SU-DHL-6 (cell line): ENCODE measurements at regions not wholly inside any gene's neighbourhood (a gene's known extent, or its start where the extent isn't known, plus 50 kb on each side); places are given as distances from the start of the nearest gene placed in this dataset.
"Not testable (repeated sequence)": the region's sequence is repeated elsewhere in the genome, so short reads cannot be mapped to it uniquely, and the experiment has no call there.

Experiments
- H2AFZ ChIP-seq: fragments of 200-600 bp; sonication (generic); 2 replicates; pipeline ENCODE4 v1.6.1; 2014; ENCODE audit warnings: low read depth, mild to moderate bottlenecking, moderate library complexity, mixed read lengths, antibody characterized with exemption, low read length; ENCODE audit not compliant: severe bottlenecking
- H3F3A ChIP-seq: fragments of 200-600 bp; shearing (Covaris generic); 2 replicates; pipeline ENCODE4 v1.6.0; 2016; ENCODE audit warnings: antibody characterized with exemption, mild to moderate bottlenecking; ENCODE audit not compliant: insufficient read depth
- H3K27ac ChIP-seq: fragments of 200-600 bp; sonication (generic); 2 replicates; pipeline ENCODE4 v1.5.1; 2016; ENCODE audit warnings: low read depth, mild to moderate bottlenecking, low read length, moderate library complexity, mixed read lengths
- H3K27me3 ChIP-seq: fragments of 200-600 bp; sonication (generic), shearing (Covaris generic); 2 replicates; pipeline ENCODE4 v1.6.0; 2014; ENCODE audit warnings: mild to moderate bottlenecking, low read length
- H3K36me3 ChIP-seq: fragments of 200-600 bp; sonication (generic); 2 replicates; pipeline ENCODE4 v1.6.1; 2014; ENCODE audit warnings: mild to moderate bottlenecking, low read length, mixed read lengths
- H3K4me2 ChIP-seq: fragments of 300-600, 200-600 bp; shearing (Covaris generic), sonication (generic); 2 replicates; pipeline ENCODE4 v1.6.0; 2014; ENCODE audit warnings: low read length, low read depth, mild to moderate bottlenecking; ENCODE audit not compliant: poor library complexity, severe bottlenecking
- H3K4me3 ChIP-seq: fragments of 200-600 bp; sonication (generic); 2 replicates; pipeline ENCODE4 v1.5.1; 2014; ENCODE audit warnings: antibody characterized with exemption, low read length, mild to moderate bottlenecking, mixed read lengths; ENCODE audit not compliant: insufficient read depth, poor library complexity, severe bottlenecking
- H3K79me2 ChIP-seq: fragments of 200-600 bp; sonication (generic); 2 replicates; pipeline ENCODE4 v1.6.1; 2014; ENCODE audit warnings: mild to moderate bottlenecking, low read length, moderate library complexity; ENCODE audit not compliant: insufficient read depth
- H3K9ac ChIP-seq: fragments of 200-600 bp; sonication (generic); 2 replicates; pipeline ENCODE4 v1.7.0; 2014; ENCODE audit warnings: mild to moderate bottlenecking, low read length
- H3K9me2 ChIP-seq: fragments of 200-600 bp; sonication (generic); replicated peaks from 2 replicates; pipeline ENCODE4 v1.6.1; 2014; ENCODE audit warnings: low read length; ENCODE audit not compliant: insufficient read depth
- H3K9me3 ChIP-seq: fragments of 200-600 bp; sonication (generic); 2 replicates; pipeline ENCODE4 v1.6.1; 2014; ENCODE audit warnings: low read length, mixed read lengths; ENCODE audit not compliant: insufficient read depth
- H4K20me1 ChIP-seq: fragments of 200-600 bp; sonication (generic); 2 replicates; pipeline ENCODE4 v1.6.1; 2014; ENCODE audit warnings: low read depth, mild to moderate bottlenecking, antibody characterized with exemption, low read length, moderate library complexity, mixed read lengths
- EZH2phosphoT487 ChIP-seq: fragments of 200-600 bp; sonication (generic), shearing (Covaris generic); conservative IDR thresholded peaks from 2 replicates; pipeline ENCODE4 v1.6.1; 2018; ENCODE audit warnings: mild to moderate bottlenecking, antibody characterized with exemption, low read length, moderate library complexity, mixed read lengths
- TF ChIP-seq, protein P1 (sequence below): fragments of 200-600 bp; sonication (generic); IDR thresholded peaks from one replicate; pipeline ENCODE4 v1.5.1; 2017; ENCODE audit warnings: antibody characterized with exemption, mild to moderate bottlenecking, low read length, moderate library complexity; ENCODE audit not compliant: insufficient read depth, poor library complexity, severe bottlenecking

GRCh38 chr1:47596328-47596727 is 158.5 kb downstream of the FOXD2 start:
- H3K9me3 ChIP-seq = peaks cover 6% of the 10 kb centered on the region; the same call in 1 of the 2 replicates
- no peak overlapping the region for H3K9ac ChIP-seq
- no peak for TF ChIP-seq EZH2phosphoT487
- TF ChIP-seq, protein P1, sequence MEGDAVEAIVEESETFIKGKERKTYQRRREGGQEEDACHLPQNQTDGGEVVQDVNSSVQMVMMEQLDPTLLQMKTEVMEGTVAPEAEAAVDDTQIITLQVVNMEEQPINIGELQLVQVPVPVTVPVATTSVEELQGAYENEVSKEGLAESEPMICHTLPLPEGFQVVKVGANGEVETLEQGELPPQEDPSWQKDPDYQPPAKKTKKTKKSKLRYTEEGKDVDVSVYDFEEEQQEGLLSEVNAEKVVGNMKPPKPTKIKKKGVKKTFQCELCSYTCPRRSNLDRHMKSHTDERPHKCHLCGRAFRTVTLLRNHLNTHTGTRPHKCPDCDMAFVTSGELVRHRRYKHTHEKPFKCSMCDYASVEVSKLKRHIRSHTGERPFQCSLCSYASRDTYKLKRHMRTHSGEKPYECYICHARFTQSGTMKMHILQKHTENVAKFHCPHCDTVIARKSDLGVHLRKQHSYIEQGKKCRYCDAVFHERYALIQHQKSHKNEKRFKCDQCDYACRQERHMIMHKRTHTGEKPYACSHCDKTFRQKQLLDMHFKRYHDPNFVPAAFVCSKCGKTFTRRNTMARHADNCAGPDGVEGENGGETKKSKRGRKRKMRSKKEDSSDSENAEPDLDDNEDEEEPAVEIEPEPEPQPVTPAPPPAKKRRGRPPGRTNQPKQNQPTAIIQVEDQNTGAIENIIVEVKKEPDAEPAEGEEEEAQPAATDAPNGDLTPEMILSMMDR = no peak
- no peaks in the 10 kb centered on the region for H3K9me2 ChIP-seq
- no peak overlapping the region for H3K27ac ChIP-seq
- no peak overlapping the region for H2AFZ ChIP-seq
- no peaks in the 10 kb centered on the region for H3K27me3 ChIP-seq
- no peak overlapping the region for H3K4me2 ChIP-seq
- no peaks in the 10 kb centered on the region for H3K79me2 ChIP-seq
- H3F3A ChIP-seq = no peaks in the 10 kb centered on the region
- H3K36me3 ChIP-seq = no peaks in the 10 kb centered on the region
- H4K20me1 ChIP-seq = no peaks in the 10 kb centered on the region
- no peak overlapping the region for H3K4me3 ChIP-seq

DNA sequence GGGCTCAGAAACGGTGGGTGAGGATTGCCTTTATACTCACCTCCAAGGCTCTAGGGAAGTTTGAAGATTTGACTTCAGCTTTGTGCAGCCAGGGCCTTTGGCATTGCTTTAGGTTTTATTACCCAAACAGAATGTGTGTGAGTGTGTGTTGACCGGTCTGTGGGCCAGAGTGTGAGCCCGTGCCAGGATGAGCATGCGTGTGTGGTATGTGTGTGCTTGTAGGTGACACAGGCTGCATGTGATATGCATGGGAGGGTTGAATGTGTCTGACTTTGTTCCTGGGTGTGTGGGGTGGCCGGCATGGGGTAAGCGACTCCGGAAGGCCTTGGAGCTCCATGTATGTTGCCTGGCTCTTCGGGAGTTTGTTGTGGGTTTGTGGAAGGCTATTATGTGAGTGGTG is 160.5 kb downstream of the FOXD2 start:
- Histone ChIP-seq H4K20me1 (no peaks in the 10 kb centered on the region), H3K4me3 (no peak overlapping the region), H3K9me2 (no peaks in the 10 kb centered on the region), H3F3A (no peaks in the 10 kb centered on the region), H3K27me3 (no peaks in the 10 kb centered on the region), H3K79me2 (no peaks in the 10 kb centered on the region), H3K4me2 (no peak overlapping the region), H3K36me3 (no peaks in the 10 kb centered on the region), H3K9ac (no peak overlapping the region), H3K9me3 (peaks cover 6% of the 10 kb centered on the region; the same call in 1 of the 2 replicates), H2AFZ (no peak overlapping the region), H3K27ac (no peak overlapping the region)
- no peak for TF ChIP-seq EZH2phosphoT487
- TF ChIP-seq, protein P1 = no peak

DNA sequence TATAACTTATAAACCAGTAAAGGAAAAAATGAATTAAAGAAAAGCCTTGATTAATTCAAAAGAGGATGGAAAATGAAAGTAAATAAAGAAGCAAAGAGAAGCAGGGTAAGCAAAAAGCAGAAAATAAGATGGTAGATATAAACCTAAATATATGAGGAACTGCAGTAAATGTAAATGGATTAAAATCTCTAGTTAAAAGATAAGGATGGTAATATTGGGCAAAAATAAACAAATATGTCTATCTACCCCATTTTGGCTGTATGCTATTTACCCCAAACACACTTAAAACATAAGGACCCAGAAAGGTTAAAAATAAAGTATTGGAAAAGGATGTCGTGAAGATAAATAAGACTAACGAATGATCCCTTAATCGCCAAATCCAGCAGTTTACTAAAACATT is 161.9 kb downstream of the FOXD2 start:
- no peaks in the 10 kb centered on the region for H3K9me2 ChIP-seq
- no peak overlapping the region for H3K27ac ChIP-seq
- H3K79me2 ChIP-seq = no peaks in the 10 kb centered on the region
- H3K27me3 ChIP-seq = no peaks in the 10 kb centered on the region
- no peak overlapping the region for H3K4me3 ChIP-seq
- no peaks in the 10 kb centered on the region for H4K20me1 ChIP-seq
- H3K9me3 ChIP-seq = peaks cover 6% of the 10 kb centered on the region; the same call in 1 of the 2 replicates
- TF ChIP-seq, protein P1 = no peak
- TF ChIP-seq EZH2phosphoT487 = no peak
- H3K36me3 ChIP-seq = no peaks in the 10 kb centered on the region
- H3K9ac ChIP-seq = no peak overlapping the region
- no peak overlapping the region for H2AFZ ChIP-seq
- no peaks in the 10 kb centered on the region for H3F3A ChIP-seq
- no peak overlapping the region for H3K4me2 ChIP-seq

GRCh38 chr1:47602491-47602890 is 164.6 kb downstream of the FOXD2 start:
- H3K4me2 ChIP-seq, H3K27ac ChIP-seq, H3K9me2 ChIP-seq, H4K20me1 ChIP-seq, H3K27me3 ChIP-seq, H3F3A ChIP-seq, H3K79me2 ChIP-seq, H2AFZ ChIP-seq, H3K4me3 ChIP-seq, H3K36me3 ChIP-seq, H3K9ac ChIP-seq, H3K9me3 ChIP-seq: not testable (repeated sequence)

GRCh38 chr1:47604869-47605268 is 167.0 kb downstream of the FOXD2 start:
- not testable (repeated sequence) for H3F3A ChIP-seq, H3K9me2 ChIP-seq

More at GRCh38 chr1:47604869-47605268, 167.0 kb downstream of the FOXD2 start:
- not testable (repeated sequence) for H3K36me3 ChIP-seq, H3K27ac ChIP-seq, H3K4me3 ChIP-seq, H3K9ac ChIP-seq, H3K27me3 ChIP-seq, H3K4me2 ChIP-seq, H3K79me2 ChIP-seq, H2AFZ ChIP-seq, H4K20me1 ChIP-seq
- peaks cover 12% of the 10 kb centered on the region; the same call in 1 of the 2 replicates for H3K9me3 ChIP-seq
